ENCODE measurements at regions not wholly inside any gene's neighbourhood (a gene's known extent, or its start where the extent isn't known, plus 50 kb on each side); places are given as distances from the start of the nearest gene placed in this dataset.

DNA sequence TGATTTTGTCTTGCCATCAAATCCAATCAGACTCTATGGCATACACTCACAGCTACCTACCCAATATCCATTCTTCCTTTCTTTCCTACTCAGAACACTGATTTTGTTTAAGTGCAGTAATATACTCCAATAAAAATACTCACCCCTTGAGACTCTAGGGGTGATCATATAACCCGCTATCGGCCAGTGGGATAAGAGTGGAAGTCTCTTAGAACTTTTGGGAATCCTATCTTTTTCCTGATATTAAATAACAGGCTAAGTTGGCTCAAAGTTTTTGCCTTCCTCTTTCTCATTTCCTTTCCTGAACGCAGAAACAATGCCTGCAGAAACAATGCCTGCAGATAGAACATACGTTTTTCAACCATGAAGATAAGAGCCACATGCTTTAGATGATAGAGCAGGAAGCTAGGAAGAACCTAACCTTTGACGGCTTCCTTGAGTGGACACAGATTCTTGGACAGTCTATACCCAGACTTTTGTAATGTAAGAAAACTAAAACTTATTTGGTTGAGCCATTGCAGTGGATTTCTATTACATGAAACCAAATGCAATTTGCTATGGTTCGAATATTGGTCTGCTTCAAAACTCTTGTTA lies 373.8 kb downstream of the STIM2 start:
- DNase-seq = no peak
- H3K4me3 ChIP-seq = no peak overlapping the region
- no peak for ATAC-seq
- no peaks in the 10 kb centered on the region for H3K36me3 ChIP-seq (ENCODE audit: low read depth)
- H3K4me1 ChIP-seq (ENCODE audit: low read depth) = no peaks in the 10 kb centered on the region
- TF ChIP-seq, protein P1, sequence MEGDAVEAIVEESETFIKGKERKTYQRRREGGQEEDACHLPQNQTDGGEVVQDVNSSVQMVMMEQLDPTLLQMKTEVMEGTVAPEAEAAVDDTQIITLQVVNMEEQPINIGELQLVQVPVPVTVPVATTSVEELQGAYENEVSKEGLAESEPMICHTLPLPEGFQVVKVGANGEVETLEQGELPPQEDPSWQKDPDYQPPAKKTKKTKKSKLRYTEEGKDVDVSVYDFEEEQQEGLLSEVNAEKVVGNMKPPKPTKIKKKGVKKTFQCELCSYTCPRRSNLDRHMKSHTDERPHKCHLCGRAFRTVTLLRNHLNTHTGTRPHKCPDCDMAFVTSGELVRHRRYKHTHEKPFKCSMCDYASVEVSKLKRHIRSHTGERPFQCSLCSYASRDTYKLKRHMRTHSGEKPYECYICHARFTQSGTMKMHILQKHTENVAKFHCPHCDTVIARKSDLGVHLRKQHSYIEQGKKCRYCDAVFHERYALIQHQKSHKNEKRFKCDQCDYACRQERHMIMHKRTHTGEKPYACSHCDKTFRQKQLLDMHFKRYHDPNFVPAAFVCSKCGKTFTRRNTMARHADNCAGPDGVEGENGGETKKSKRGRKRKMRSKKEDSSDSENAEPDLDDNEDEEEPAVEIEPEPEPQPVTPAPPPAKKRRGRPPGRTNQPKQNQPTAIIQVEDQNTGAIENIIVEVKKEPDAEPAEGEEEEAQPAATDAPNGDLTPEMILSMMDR (IDR thresholded peaks at IDR 0.05) = no peak
- intact Hi-C loops (cut with DNase I, micrococcal nuclease) = no loop called here
- H3K9me3 ChIP-seq = no peaks in the 10 kb centered on the region

DNA sequence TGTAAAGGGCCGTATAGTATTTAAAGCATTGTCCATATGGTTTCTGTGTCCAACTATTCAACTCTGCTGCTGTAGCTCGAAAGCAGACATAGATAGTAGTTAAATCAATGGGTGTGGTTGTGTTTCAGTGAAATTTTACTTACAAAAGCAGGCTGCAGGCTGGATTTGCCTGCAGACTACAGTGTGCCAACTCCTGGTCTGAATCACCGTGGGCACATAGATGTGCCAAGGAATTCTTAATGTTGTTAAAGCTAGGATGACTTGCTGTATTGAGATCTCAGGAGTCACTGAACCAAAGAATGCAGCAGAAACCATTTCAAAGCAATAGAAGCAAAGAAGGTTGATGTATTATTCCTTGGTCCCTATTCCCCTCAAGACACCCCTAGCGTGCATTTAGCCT lies 379.0 kb downstream of the STIM2 start:
- Histone ChIP-seq H3K4me3 (no peak overlapping the region), H3K4me1 (ENCODE audit: low read depth) (no peaks in the 10 kb centered on the region), H3K9me3 (no peaks in the 10 kb centered on the region), H3K36me3 (ENCODE audit: low read depth) (no peaks in the 10 kb centered on the region)
- TF ChIP-seq, protein P1 (IDR thresholded peaks at IDR 0.05) = no peak
- DNase-seq (no peak), ATAC-seq (no peak)
- intact Hi-C loops (cut with DNase I, micrococcal nuclease) = no loop called here

DNA sequence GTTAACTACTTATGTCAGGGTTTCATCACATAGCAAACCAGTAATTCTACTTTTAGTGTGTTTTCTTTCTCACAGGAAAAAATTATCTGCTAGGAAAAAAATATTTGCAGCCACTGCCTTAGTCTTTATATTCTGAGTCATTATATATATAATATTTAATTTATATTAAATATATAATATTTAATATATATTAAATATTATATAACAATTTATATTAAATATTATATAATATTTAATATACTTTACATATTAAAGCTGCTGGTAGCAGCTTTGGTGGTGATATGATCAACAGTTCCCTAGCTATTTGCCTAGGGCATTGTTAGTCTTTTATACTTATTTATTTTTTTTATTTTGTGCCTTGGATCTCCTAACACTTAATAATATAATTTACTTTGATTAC lies 381.6 kb downstream of the STIM2 start:
- no peak overlapping the region for H3K4me3 ChIP-seq
- ATAC-seq (no peak), DNase-seq (no peak)
- TF ChIP-seq, protein P1 (IDR thresholded peaks at IDR 0.05) = no peak
- no peaks in the 10 kb centered on the region for H3K9me3 ChIP-seq
- intact Hi-C loops (cut with DNase I, micrococcal nuclease) = no loop called here
- H3K36me3 ChIP-seq (ENCODE audit: low read depth) = no peaks in the 10 kb centered on the region
- H3K4me1 ChIP-seq (ENCODE audit: low read depth) = no peaks in the 10 kb centered on the region

DNA sequence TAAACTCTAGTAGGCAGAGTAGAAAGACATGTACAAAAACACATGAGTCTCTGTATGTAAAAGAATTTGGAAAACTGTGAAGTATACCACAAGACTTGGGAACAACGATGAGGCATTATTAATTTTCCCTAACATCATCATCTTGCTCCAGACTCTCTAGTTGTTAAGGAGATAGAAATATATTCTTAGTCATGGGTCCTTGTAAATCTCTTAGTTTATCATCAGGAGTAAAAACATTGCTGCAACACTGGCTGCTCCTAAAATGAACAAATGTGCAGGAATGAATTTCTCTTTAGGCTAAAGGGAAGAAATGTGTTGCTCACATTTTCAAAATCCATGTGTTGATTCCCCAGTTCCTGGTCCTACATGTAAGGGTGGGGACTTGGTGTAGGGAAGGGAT lies 384.6 kb downstream of the STIM2 start:
- TF ChIP-seq, protein P1 (IDR thresholded peaks at IDR 0.05) = no peak
- intact Hi-C loops (cut with DNase I, micrococcal nuclease) = no loop called here

DNA sequence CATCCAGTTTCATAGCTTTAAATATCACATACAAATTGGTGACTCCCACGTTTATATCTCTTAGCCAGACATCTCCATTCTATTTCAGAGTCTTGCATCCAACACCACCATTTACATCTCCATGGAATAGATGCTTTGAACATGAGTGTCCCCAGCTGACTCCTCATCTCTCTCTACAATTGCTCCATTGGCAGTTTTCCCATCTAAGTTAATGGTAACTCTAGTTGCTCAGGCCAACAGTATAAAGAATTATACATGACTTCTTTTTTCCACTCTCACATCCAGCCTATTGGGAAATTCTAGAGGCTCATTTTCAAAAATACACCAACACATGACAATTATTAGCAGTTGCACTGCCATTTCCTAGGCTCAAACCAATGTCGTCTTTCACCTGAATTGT lies 388.2 kb downstream of the STIM2 start:
- DNase-seq (no peak), ATAC-seq (no peak)
- H3K4me3 ChIP-seq = no peak overlapping the region
- intact Hi-C loops (cut with DNase I, micrococcal nuclease) = no loop called here
- TF ChIP-seq, protein P1 (IDR thresholded peaks at IDR 0.05) = no peak
- no peaks in the 10 kb centered on the region for H3K4me1 ChIP-seq (ENCODE audit: low read depth)
- H3K9me3 ChIP-seq = no peaks in the 10 kb centered on the region
- H3K36me3 ChIP-seq (ENCODE audit: low read depth) = no peaks in the 10 kb centered on the region

More for the DNA sequence above, 384.6 kb downstream of the STIM2 start:
- no peak for DNase-seq
- Histone ChIP-seq H3K4me1 (ENCODE audit: low read depth) (no peaks in the 10 kb centered on the region), H3K9me3 (no peaks in the 10 kb centered on the region), H3K36me3 (ENCODE audit: low read depth) (no peaks in the 10 kb centered on the region), H3K4me3 (no peak overlapping the region)
- no peak for ATAC-seq

DNA sequence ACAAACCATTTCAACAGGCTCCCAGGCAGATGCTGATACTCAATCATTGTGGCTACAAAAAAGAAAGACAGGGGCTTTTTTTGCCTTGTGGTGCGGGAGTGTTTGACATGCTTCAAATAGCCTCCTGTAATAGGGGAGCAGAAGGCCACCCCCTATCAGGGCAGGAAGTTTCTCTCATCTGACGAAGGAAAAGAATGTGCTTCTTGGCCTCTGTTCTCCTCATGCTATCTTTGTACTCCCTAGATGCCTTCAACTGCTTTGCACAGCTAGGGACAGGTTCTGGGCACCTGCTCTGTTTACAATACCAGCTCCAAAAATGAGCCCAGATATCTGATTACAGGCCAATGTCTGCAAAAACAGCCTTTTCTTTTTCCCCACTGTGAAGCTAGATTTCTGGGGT lies 391.1 kb downstream of the STIM2 start:
- Histone ChIP-seq H3K4me1 (ENCODE audit: low read depth) (no peaks in the 10 kb centered on the region), H3K9me3 (no peaks in the 10 kb centered on the region), H3K36me3 (ENCODE audit: low read depth) (no peaks in the 10 kb centered on the region), H3K4me3 (no peak overlapping the region)
- no peak for ATAC-seq
- no peak for DNase-seq
- TF ChIP-seq, protein P1 (IDR thresholded peaks at IDR 0.05) = no peak
- intact Hi-C loops (cut with DNase I, micrococcal nuclease) = no loop called here

Measured in mucosa of descending colon (tissue), 3 donors.